Neural progenitor cell (in vitro differentiated cells): ENCODE measurements at regions not wholly inside any gene's neighbourhood (a gene's known extent, or its start where the extent isn't known, plus 50 kb on each side); places are given as distances from the start of the nearest gene placed in this dataset.

Experiments
- DNase-seq: peaks from one replicate; pipeline ENCODE4 v3.0.0-alpha.2; 2016; ENCODE audit warnings: low spot score
- H2AFZ ChIP-seq: fragments of 200-600 bp; sonication (generic); replicated peaks from 2 replicates; pipeline ENCODE4 v1.6.1; 2016; ENCODE audit warnings: antibody characterized with exemption
- H3F3A ChIP-seq: fragments of 200-600 bp; sonication (generic); 2 replicates; pipeline ENCODE4 v1.6.1; 2016; ENCODE audit warnings: antibody characterized with exemption, low read depth
- H3K27ac ChIP-seq: fragments of 200-600 bp; sonication (generic); 2 replicates; pipeline ENCODE4 v1.5.1; 2016; ENCODE audit warnings: mild to moderate bottlenecking
- H3K27me3 ChIP-seq: fragments of 200-600 bp; sonication (generic); 2 replicates; pipeline ENCODE4 v1.6.1; 2016; ENCODE audit warnings: mild to moderate bottlenecking, moderate library complexity
- H3K36me3 ChIP-seq: fragments of 200-600 bp; sonication (generic); 2 replicates; pipeline ENCODE4 v1.5.1; 2016
- H3K4me1 ChIP-seq: fragments of 200-600 bp; sonication (generic); 2 replicates; pipeline ENCODE4 v1.6.1; 2016; ENCODE audit warnings: mixed run types
- H3K4me2 ChIP-seq: fragments of 200-600 bp; sonication (generic); 2 replicates; pipeline ENCODE4 v1.6.1; 2016
- H3K4me3 ChIP-seq: fragments of 200-600 bp; sonication (generic); 2 replicates; pipeline ENCODE4 v1.5.1; 2016
- H3K79me2 ChIP-seq: fragments of 200-600 bp; sonication (generic); 2 replicates; pipeline ENCODE4 v1.6.1; 2016; ENCODE audit warnings: low read depth
- H3K9ac ChIP-seq: fragments of 200-600 bp; sonication (generic); 2 replicates; pipeline ENCODE4 v1.6.1; 2016
- H3K9me3 ChIP-seq: fragments of 200-600 bp; sonication (generic); 2 replicates; pipeline ENCODE4 v1.5.1; 2016; ENCODE audit warnings: low read depth
- H4K20me1 ChIP-seq: fragments of 200-600 bp; sonication (generic); 2 replicates; pipeline ENCODE4 v1.6.1; 2016; ENCODE audit warnings: low read depth
- H3K27ac Mint-ChIP-seq: 3 replicates; pipeline ENCODE4 v1.8.0; 2021; ENCODE audit warnings: mixed read lengths
- H3K27me3 Mint-ChIP-seq: 2 replicates; pipeline ENCODE4 v1.8.0; 2022; ENCODE audit warnings: low read depth, mild to moderate bottlenecking, inconsistent platforms, moderate library complexity, mixed read lengths; ENCODE audit not compliant: insufficient read depth
- H3K36me3 Mint-ChIP-seq: 3 replicates; pipeline ENCODE4 v1.8.0; 2021; ENCODE audit warnings: mixed read lengths
- H3K4me1 Mint-ChIP-seq: 3 replicates; pipeline ENCODE4 v1.8.0; 2021; ENCODE audit warnings: mixed read lengths
- H3K4me3 Mint-ChIP-seq: 3 replicates; pipeline ENCODE4 v1.8.0; 2021; ENCODE audit warnings: mild to moderate bottlenecking, moderate library complexity, mixed read lengths
- H3K9me3 Mint-ChIP-seq: 3 replicates; pipeline ENCODE4 v1.8.0; 2020; ENCODE audit warnings: mixed read lengths
- CTCF ChIP-seq: fragments of 200-600 bp; sonication (generic); IDR thresholded peaks from 2 replicates; pipeline ENCODE4 v1.5.1; 2017; ENCODE audit warnings: antibody characterized with exemption, mild to moderate bottlenecking
- EZH2 ChIP-seq: fragments of 200-600 bp; sonication (generic); IDR thresholded peaks from 2 replicates; pipeline ENCODE4 v1.6.1; 2017; ENCODE audit warnings: antibody characterized with exemption, mild to moderate bottlenecking, moderate library complexity
- EZH2phosphoT487 ChIP-seq: fragments of 200-600 bp; sonication (generic); IDR thresholded peaks from 2 replicates; pipeline ENCODE4 v1.6.1; 2017; ENCODE audit warnings: antibody characterized with exemption

DNA sequence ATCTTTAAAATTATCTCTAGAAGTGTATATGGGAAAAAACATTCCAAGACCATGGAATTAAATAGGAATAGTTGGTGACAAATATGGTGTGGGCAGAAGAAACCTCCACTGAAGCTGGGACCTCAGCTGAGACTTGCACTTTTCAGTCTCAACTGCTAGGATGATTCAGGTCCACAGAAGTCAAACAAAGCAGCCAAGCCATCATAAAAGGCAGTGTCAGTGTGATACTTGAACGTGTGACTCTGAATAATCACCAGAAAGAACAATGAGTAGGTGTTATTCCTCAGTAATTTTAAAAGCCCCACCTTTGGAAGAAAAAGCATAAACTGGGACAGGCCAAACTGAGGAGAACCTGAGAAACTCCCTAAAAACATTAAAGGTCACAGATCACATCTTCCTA is 90.7 kb downstream of the ZNF281 start:
- no peak overlapping the region for H3K9ac ChIP-seq
- Mint-ChIP-seq H3K27ac (no peak overlapping the region), H3K4me1 (peaks cover 17% of the 10 kb centered on the region), H3K27me3 (peaks cover 2% of the 10 kb centered on the region), H3K36me3 (no peaks in the 10 kb centered on the region), H3K9me3 (no peaks in the 10 kb centered on the region), H3K4me3 (no peak overlapping the region)
- no peak overlapping the region for H3K4me2 ChIP-seq
- no peak overlapping the region for H3K4me3 ChIP-seq
- H3K79me2 ChIP-seq = no peaks in the 10 kb centered on the region
- DNase-seq = no peak
- no peak overlapping the region for H2AFZ ChIP-seq
- H3K27me3 ChIP-seq = no peaks in the 10 kb centered on the region
- H3K27ac ChIP-seq = no peak overlapping the region
- H3K4me1 ChIP-seq = peaks cover 9% of the 10 kb centered on the region
- H4K20me1 ChIP-seq = no peaks in the 10 kb centered on the region
- TF ChIP-seq EZH2 = no peak
- no peak for TF ChIP-seq EZH2phosphoT487
- no peak for TF ChIP-seq CTCF
- no peaks in the 10 kb centered on the region for H3K36me3 ChIP-seq
- peaks cover 6% of the 10 kb centered on the region for H3F3A ChIP-seq
- H3K9me3 ChIP-seq = no peaks in the 10 kb centered on the region

DNA sequence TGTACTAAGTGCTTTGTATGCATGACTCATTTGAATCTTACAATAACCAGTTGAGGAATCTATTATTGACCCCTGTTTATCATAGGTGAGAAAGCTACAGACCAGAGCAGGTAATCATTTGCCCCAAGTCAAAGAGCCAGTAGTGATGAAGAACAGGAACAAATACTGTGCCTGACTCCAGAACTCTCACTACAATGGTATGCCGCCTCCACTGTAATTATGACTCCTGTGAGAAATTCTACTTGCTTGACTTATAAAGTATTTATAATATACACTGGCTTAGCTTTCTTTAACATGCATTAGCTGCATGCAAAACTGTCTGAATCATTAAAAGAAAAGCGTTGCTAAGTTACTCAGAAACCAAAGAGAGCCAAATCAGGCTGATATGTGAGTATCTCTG is 92.6 kb downstream of the ZNF281 start:
- Histone ChIP-seq H3K4me3 (no peak overlapping the region), H3K79me2 (no peaks in the 10 kb centered on the region), H3K9ac (no peak overlapping the region), H3K4me1 (peaks cover 9% of the 10 kb centered on the region), H2AFZ (no peak overlapping the region), H3K36me3 (no peaks in the 10 kb centered on the region), H3F3A (peaks cover 6% of the 10 kb centered on the region), H3K4me2 (no peak overlapping the region), H3K27me3 (no peaks in the 10 kb centered on the region), H3K9me3 (no peaks in the 10 kb centered on the region), H4K20me1 (no peaks in the 10 kb centered on the region), H3K27ac (no peak overlapping the region)
- Mint-ChIP-seq H3K9me3 (no peaks in the 10 kb centered on the region), H3K36me3 (no peaks in the 10 kb centered on the region), H3K27ac (no peak overlapping the region), H3K4me3 (no peak overlapping the region), H3K27me3 (no peaks in the 10 kb centered on the region), H3K4me1 (peaks cover 16% of the 10 kb centered on the region)
- DNase-seq = no peak
- no peak for TF ChIP-seq EZH2
- TF ChIP-seq CTCF = no peak
- no peak for TF ChIP-seq EZH2phosphoT487

DNA sequence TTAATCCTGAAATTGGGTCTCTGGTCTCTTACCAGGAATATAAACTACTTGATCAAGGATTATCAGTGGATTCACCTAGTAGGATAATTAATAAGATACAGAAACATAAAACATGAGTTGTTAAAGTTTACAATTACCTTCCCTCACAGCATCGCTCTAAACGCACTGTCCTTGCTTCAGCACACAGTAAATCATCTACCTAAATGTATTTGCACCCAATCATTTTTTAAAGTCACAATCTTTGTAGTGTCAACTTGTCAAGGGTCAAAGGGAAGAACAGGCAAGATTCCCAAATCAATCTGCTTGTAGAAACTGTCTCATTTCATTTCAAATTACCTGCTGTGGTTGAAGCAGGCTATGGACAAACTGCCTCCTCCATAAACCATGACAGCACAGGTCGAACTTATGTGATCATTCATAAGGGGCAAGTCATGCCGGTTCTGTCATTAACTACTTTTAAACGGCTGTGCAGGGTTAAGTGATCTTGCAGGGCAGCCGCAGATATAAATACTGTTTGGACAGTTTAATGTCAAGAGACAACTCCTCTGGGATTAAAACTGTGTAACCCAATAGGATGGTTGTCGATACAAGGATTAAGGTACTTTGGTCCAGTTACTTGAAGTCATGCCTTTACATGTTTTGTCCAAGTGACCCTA is 93.6 kb downstream of the ZNF281 start:
- Mint-ChIP-seq H3K36me3 (no peaks in the 10 kb centered on the region), H3K27me3 (no peaks in the 10 kb centered on the region), H3K9me3 (no peaks in the 10 kb centered on the region), H3K4me3 (no peak overlapping the region), H3K27ac (no peak overlapping the region), H3K4me1 (peaks cover 15% of the 10 kb centered on the region)
- Histone ChIP-seq H3K4me1 (peaks cover 6% of the 10 kb centered on the region), H3K9ac (no peak overlapping the region), H3K4me2 (no peak overlapping the region), H3K27me3 (no peaks in the 10 kb centered on the region), H3K27ac (no peak overlapping the region), H3K4me3 (no peak overlapping the region), H3K9me3 (no peaks in the 10 kb centered on the region), H3F3A (peaks cover 6% of the 10 kb centered on the region), H4K20me1 (no peaks in the 10 kb centered on the region), H2AFZ (no peak overlapping the region), H3K36me3 (no peaks in the 10 kb centered on the region), H3K79me2 (no peaks in the 10 kb centered on the region)
- TF ChIP-seq EZH2 = no peak
- TF ChIP-seq EZH2phosphoT487 = no peak
- no peak for TF ChIP-seq CTCF
- DNase-seq = no peak
